ENCODE measurements at regions not wholly inside any gene's neighbourhood (a gene's known extent, or its start where the extent isn't known, plus 50 kb on each side); places are given as distances from the start of the nearest gene placed in this dataset.

GRCh38 chr4:13316354-13316753 lies 167.8 kb downstream of the RAB28 start:
- no peak for DNase-seq

- peak in 1 of 2 experiments; percentile 76 for DNase-seq
Measured at GRCh38 chr4:13313856-13314255, 170.3 kb downstream of the RAB28 start.

- DNase-seq: no peak
Measured at GRCh38 chr4:13312264-13312663, 171.9 kb downstream of the RAB28 start.

GRCh38 chr4:13309751-13310150 lies 174.4 kb downstream of the RAB28 start:
- no peak for DNase-seq

GRCh38 chr4:13306356-13306755 lies 177.8 kb downstream of the RAB28 start:
- DNase-seq: no peak

GRCh38 chr4:13302876-13303275 lies 181.3 kb downstream of the RAB28 start:
- DNase-seq: no peak

- no peak for DNase-seq
Measured at GRCh38 chr4:13299343-13299742, 184.8 kb downstream of the RAB28 start.

GRCh38 chr4:13298655-13299054 lies 185.5 kb downstream of the RAB28 start:
- DNase-seq: no peak

GRCh38 chr4:13296986-13297385 lies 187.2 kb downstream of the RAB28 start:
- no peak for DNase-seq

- no peak for DNase-seq
Measured at GRCh38 chr4:13294961-13295605, 189.1 kb downstream of the RAB28 start.

- DNase-seq: no peak
Measured at GRCh38 chr4:13292372-13292771, 191.8 kb downstream of the RAB28 start.

- DNase-seq: no peak
Measured at GRCh38 chr4:13289391-13289790, 194.7 kb downstream of the RAB28 start.

GRCh38 chr4:13285336-13285735 lies 198.8 kb downstream of the RAB28 start:
- no peak for DNase-seq

GRCh38 chr4:13284932-13285331 lies 199.2 kb downstream of the RAB28 start:
- DNase-seq: no peak

- no peak for DNase-seq
Measured at GRCh38 chr4:13276357-13276756, 207.8 kb downstream of the RAB28 start.

- no peak for DNase-seq
Measured at GRCh38 chr4:13268703-13269102, 215.4 kb downstream of the RAB28 start.

- DNase-seq: no peak
Measured at GRCh38 chr4:13268165-13268564, 216.0 kb downstream of the RAB28 start.

GRCh38 chr4:13267091-13267490 lies 217.0 kb downstream of the RAB28 start:
- DNase-seq: no peak

- DNase-seq: no peak
Measured at GRCh38 chr4:13266687-13267086, 217.5 kb downstream of the RAB28 start.

GRCh38 chr4:13263967-13264525 lies 220.1 kb downstream of the RAB28 start:
- no peak for DNase-seq

GRCh38 chr4:13262816-13263215 lies 221.3 kb downstream of the RAB28 start:
- no peak for DNase-seq

- DNase-seq: no peak
Measured at GRCh38 chr4:13261486-13262257, 222.5 kb downstream of the RAB28 start.

- DNase-seq: no peak
Measured at GRCh38 chr4:13260513-13260912, 223.6 kb downstream of the RAB28 start.

GRCh38 chr4:13250263-13250662 lies 233.9 kb downstream of the RAB28 start:
- DNase-seq: no peak
